H9 (cell line): ENCODE measurements at regions not wholly inside any gene's neighbourhood (a gene's known extent, or its start where the extent isn't known, plus 50 kb on each side); places are given as distances from the start of the nearest gene placed in this dataset.

Experiments used
- DNase-seq: peaks from one replicate; pipeline ENCODE4 v3.0.0-alpha.2; 2017
- H2AFZ ChIP-seq: one replicate; pipeline ENCODE4 v1.6.1; 2013; ENCODE audit warnings: mild to moderate bottlenecking, low read length, control low read depth, moderate library complexity
- H2AK5ac ChIP-seq: 2 replicates; pipeline ENCODE4 v1.6.1; 2013; ENCODE audit warnings: low read length, control low read depth, mixed read lengths; ENCODE audit not compliant: insufficient read length
- H2BK120ac ChIP-seq: one replicate; pipeline ENCODE4 v1.6.1; 2013; ENCODE audit warnings: low read depth, mild to moderate bottlenecking, low read length, control low read depth, inconsistent platforms; ENCODE audit not compliant: poor library complexity, severe bottlenecking
- H2BK12ac ChIP-seq: 2 replicates; pipeline ENCODE4 v1.6.1; 2013; ENCODE audit warnings: low read length, control low read depth, mixed read lengths, low read depth; ENCODE audit not compliant: insufficient read length
- H2BK15ac ChIP-seq: 2 replicates; pipeline ENCODE4 v1.6.1; 2013; ENCODE audit warnings: low read depth, low read length, control low read depth
- H2BK20ac ChIP-seq: one replicate; pipeline ENCODE4 v1.6.1; 2013; ENCODE audit warnings: low read depth, mild to moderate bottlenecking, low read length, control low read depth, inconsistent platforms; ENCODE audit not compliant: poor library complexity, severe bottlenecking
- H2BK5ac ChIP-seq: 2 replicates; pipeline ENCODE4 v1.6.1; 2013; ENCODE audit warnings: low read length, control low read depth, mixed read lengths; ENCODE audit not compliant: insufficient read length
- H3K14ac ChIP-seq: 2 replicates; pipeline ENCODE4 v1.6.1; 2013; ENCODE audit warnings: low read length, control low read depth; ENCODE audit not compliant: insufficient read depth
- H3K18ac ChIP-seq: 2 replicates; pipeline ENCODE4 v1.6.1; 2013; ENCODE audit warnings: low read depth, mild to moderate bottlenecking, mixed read lengths, low read length, control low read depth; ENCODE audit not compliant: insufficient read length
- H3K23ac ChIP-seq: 2 replicates; pipeline ENCODE4 v1.6.1; 2013; ENCODE audit warnings: low read length, control low read depth, mixed read lengths, low read depth; ENCODE audit not compliant: insufficient read length
- H3K23me2 ChIP-seq: 2 replicates; pipeline ENCODE4 v1.6.1; 2013; ENCODE audit warnings: low read depth, mild to moderate bottlenecking, mixed read lengths, low read length, control low read depth; ENCODE audit not compliant: insufficient read length, poor library complexity, severe bottlenecking
- H3K27ac ChIP-seq: 2 replicates; pipeline ENCODE4 v1.5.1; 2013; ENCODE audit warnings: low read length, control low read depth, mixed read lengths, low read depth; ENCODE audit not compliant: insufficient read length
- H3K27me3 ChIP-seq: 2 replicates; pipeline ENCODE4 v1.6.1; 2013; ENCODE audit warnings: low read length, control low read depth, inconsistent platforms; ENCODE audit not compliant: insufficient read depth
- H3K4ac ChIP-seq: 2 replicates; pipeline ENCODE4 v1.6.1; 2013; ENCODE audit warnings: low read depth, mild to moderate bottlenecking, control low read depth, inconsistent platforms, low read length, moderate library complexity
- H3K4me1 ChIP-seq: 2 replicates; pipeline ENCODE4 v1.6.1; 2013; ENCODE audit warnings: low read length, control low read depth, inconsistent platforms; ENCODE audit not compliant: insufficient read depth
- H3K4me2 ChIP-seq: 2 replicates; pipeline ENCODE4 v1.6.1; 2013; ENCODE audit warnings: low read length, control low read depth, mixed read lengths; ENCODE audit not compliant: insufficient read length, insufficient read depth
- H3K56ac ChIP-seq: 2 replicates; pipeline ENCODE4 v1.6.1; 2013; ENCODE audit warnings: low read depth, mild to moderate bottlenecking, mixed read lengths, low read length, control low read depth; ENCODE audit not compliant: insufficient read length
- H3K79me1 ChIP-seq: 2 replicates; pipeline ENCODE4 v1.6.1; 2013; ENCODE audit warnings: low read depth, mild to moderate bottlenecking, moderate library complexity, low read length, control low read depth, inconsistent platforms; ENCODE audit not compliant: insufficient read depth, poor library complexity, severe bottlenecking
- H3K79me2 ChIP-seq: 2 replicates; pipeline ENCODE4 v1.6.1; 2013; ENCODE audit warnings: low read length, control low read depth, inconsistent platforms; ENCODE audit not compliant: insufficient read depth
- H3K9ac ChIP-seq: 2 replicates; pipeline ENCODE4 v1.6.1; 2013; ENCODE audit warnings: low read length, control low read depth, mixed read lengths; ENCODE audit not compliant: insufficient read length; ENCODE audit errors: extremely low read depth
- H3K9me3 ChIP-seq: one replicate; pipeline ENCODE4 v1.6.1; 2013; ENCODE audit warnings: low read depth, low read length, inconsistent platforms; ENCODE audit not compliant: control insufficient read depth
- H3T11ph ChIP-seq: one replicate; pipeline ENCODE4 v1.6.1; 2013; ENCODE audit warnings: mild to moderate bottlenecking, low read length, control low read depth, inconsistent platforms
- H4K20me1 ChIP-seq: one replicate; pipeline ENCODE4 v1.6.1; 2013; ENCODE audit not compliant: control insufficient read depth, insufficient read length, insufficient read depth
- H4K5ac ChIP-seq: 2 replicates; pipeline ENCODE4 v1.6.1; 2013; ENCODE audit warnings: low read depth, mild to moderate bottlenecking, mixed read lengths, low read length, control low read depth; ENCODE audit not compliant: insufficient read length
- H4K8ac ChIP-seq: replicated peaks from 2 replicates; pipeline ENCODE4 v1.6.1; 2013; ENCODE audit warnings: low read length, control low read depth, mixed read lengths, low read depth; ENCODE audit not compliant: insufficient read length
- H4K91ac ChIP-seq: 2 replicates; pipeline ENCODE4 v1.6.1; 2013; ENCODE audit warnings: low read depth, mild to moderate bottlenecking, moderate library complexity, mixed read lengths, low read length, control low read depth; ENCODE audit not compliant: insufficient read length
- H3K27ac Mint-ChIP-seq, 3 experiments: 2 replicates in 2 of 3; 3 replicates in 1 of 3; pipeline ENCODE4 v1.8.0; 2020 to 2021; ENCODE audit warnings: mixed read lengths in 3 of 3, mild to moderate bottlenecking in 1 of 3, moderate library complexity in 1 of 3
- H3K27me3 Mint-ChIP-seq: 2 replicates; pipeline ENCODE4 v1.8.0; 2021; ENCODE audit warnings: low read depth, mild to moderate bottlenecking, moderate library complexity, mixed read lengths
- H3K36me3 Mint-ChIP-seq, 3 experiments: 2 replicates in 2 of 3; 3 replicates in 1 of 3; pipeline ENCODE4 v1.8.0; 2020 to 2021; ENCODE audit warnings: low read depth in 3 of 3, mixed read lengths in 3 of 3; ENCODE audit not compliant: insufficient read depth in 1 of 3
- H3K4me1 Mint-ChIP-seq, 2 experiments: 2 replicates each; pipeline ENCODE4 v1.8.0; 2020; ENCODE audit warnings: mixed read lengths in 2 of 2
- H3K4me3 Mint-ChIP-seq, 2 experiments: 2 replicates in 1 of 2; 3 replicates in 1 of 2; pipeline ENCODE4 v1.8.0; 2020 to 2021; ENCODE audit warnings: mild to moderate bottlenecking in 2 of 2, mixed read lengths in 2 of 2, moderate library complexity in 1 of 2
- H3K9me3 Mint-ChIP-seq, 2 experiments: 2 replicates in 1 of 2; 3 replicates in 1 of 2; pipeline ENCODE4 v1.8.0; 2020; ENCODE audit warnings: mild to moderate bottlenecking in 2 of 2, mixed read lengths in 2 of 2, moderate library complexity in 1 of 2
- WGBS: extraction: QIAGEN DNeasy Blood & Tissue Kit; methylation state at CpG from one replicate; pipeline ENCODE4 v1.1.7; 2013; ENCODE audit warnings: missing lambda C conversion rate, low lambda C conversion rate, mixed read lengths; ENCODE audit not compliant: insufficient read length; ENCODE audit errors: extremely low coverage; 5-methylcytosine and 5-hydroxymethylcytosine counted together
- TF ChIP-seq, protein P1 (sequence below): fragments of 200-600 bp; sonication (generic); conservative IDR thresholded peaks from 3 replicates; pipeline ENCODE4 v1.8.0; 2021; ENCODE audit warnings: antibody characterized with exemption, mild to moderate bottlenecking

DNA sequence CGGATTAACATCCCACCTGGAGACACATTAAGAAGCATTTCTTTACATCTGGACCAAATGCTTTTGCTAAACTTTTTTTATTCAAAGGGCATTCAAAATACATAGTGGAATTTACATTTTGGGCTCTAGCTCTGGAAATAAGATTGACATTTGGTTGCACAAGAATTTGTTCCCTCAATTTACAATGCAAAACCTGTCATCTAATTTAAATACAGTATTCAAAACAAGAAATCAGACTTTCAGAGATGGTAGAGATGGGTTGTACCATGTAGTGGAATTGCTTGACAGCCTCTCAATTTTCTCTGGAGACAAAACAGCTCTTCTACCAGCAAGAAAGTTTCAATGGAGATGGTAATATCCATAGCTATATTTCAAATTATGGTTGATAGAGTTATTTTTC is 275.8 kb downstream of the ATP23 start:
- Histone ChIP-seq H2BK15ac (no peak overlapping the region), H3K27me3 (no peaks in the 10 kb centered on the region), H3K23ac (no peak overlapping the region), H2BK120ac (no peak overlapping the region), H3K9me3 (no peaks in the 10 kb centered on the region), H2BK20ac (no peak overlapping the region), H4K91ac (no peak overlapping the region), H2BK12ac (no peak overlapping the region), H3K9ac (no peak overlapping the region), H4K20me1 (no peaks in the 10 kb centered on the region), H3T11ph (no peak overlapping the region), H4K8ac (no peak overlapping the region), H3K4me1 (no peaks in the 10 kb centered on the region), H2AFZ (no peak overlapping the region), H3K79me1 (no peaks in the 10 kb centered on the region), H3K56ac (no peak overlapping the region), H2AK5ac (no peak overlapping the region), H3K27ac (no peak overlapping the region), H3K18ac (no peak overlapping the region), H3K14ac (no peak overlapping the region), H3K4me2 (no peak overlapping the region), H2BK5ac (no peak overlapping the region), H3K79me2 (no peaks in the 10 kb centered on the region), H4K5ac (no peak overlapping the region), H3K4ac (no peak overlapping the region), H3K23me2 (no peaks in the 10 kb centered on the region)
- H3K9me3 Mint-ChIP-seq = no peaks in the 10 kb centered on the region; a peak in 1 of 5 replicates
- H3K4me3 Mint-ChIP-seq = no peak overlapping the region
- no peaks in the 10 kb centered on the region for H3K27me3 Mint-ChIP-seq
- H3K36me3 Mint-ChIP-seq = no peaks in the 10 kb centered on the region
- no peak overlapping the region for H3K27ac Mint-ChIP-seq
- H3K4me1 Mint-ChIP-seq = peaks cover 4 to 5% of the 10 kb centered on the region in 2 experiments; a peak in 3 of 4 replicates
- WGBS = no CpG with 5 or more reads among the region's 1 CpG
- TF ChIP-seq, protein P1, sequence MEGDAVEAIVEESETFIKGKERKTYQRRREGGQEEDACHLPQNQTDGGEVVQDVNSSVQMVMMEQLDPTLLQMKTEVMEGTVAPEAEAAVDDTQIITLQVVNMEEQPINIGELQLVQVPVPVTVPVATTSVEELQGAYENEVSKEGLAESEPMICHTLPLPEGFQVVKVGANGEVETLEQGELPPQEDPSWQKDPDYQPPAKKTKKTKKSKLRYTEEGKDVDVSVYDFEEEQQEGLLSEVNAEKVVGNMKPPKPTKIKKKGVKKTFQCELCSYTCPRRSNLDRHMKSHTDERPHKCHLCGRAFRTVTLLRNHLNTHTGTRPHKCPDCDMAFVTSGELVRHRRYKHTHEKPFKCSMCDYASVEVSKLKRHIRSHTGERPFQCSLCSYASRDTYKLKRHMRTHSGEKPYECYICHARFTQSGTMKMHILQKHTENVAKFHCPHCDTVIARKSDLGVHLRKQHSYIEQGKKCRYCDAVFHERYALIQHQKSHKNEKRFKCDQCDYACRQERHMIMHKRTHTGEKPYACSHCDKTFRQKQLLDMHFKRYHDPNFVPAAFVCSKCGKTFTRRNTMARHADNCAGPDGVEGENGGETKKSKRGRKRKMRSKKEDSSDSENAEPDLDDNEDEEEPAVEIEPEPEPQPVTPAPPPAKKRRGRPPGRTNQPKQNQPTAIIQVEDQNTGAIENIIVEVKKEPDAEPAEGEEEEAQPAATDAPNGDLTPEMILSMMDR = no peak
- DNase-seq = no peak
